Stimulated activated CD4-positive, alpha-beta T cell treated with anti-CD3 and anti-CD28 coated beads, Interleukin-4, amount 100 ng/mL, for 24 hours (primary cell): ENCODE measurements at regions not wholly inside any gene's neighbourhood (a gene's known extent, or its start where the extent isn't known, plus 50 kb on each side); places are given as distances from the start of the nearest gene placed in this dataset.

Source experiments
- DNase-seq: peaks from one replicate; pipeline ENCODE4 v3.0.0-alpha.2; 2020

DNA sequence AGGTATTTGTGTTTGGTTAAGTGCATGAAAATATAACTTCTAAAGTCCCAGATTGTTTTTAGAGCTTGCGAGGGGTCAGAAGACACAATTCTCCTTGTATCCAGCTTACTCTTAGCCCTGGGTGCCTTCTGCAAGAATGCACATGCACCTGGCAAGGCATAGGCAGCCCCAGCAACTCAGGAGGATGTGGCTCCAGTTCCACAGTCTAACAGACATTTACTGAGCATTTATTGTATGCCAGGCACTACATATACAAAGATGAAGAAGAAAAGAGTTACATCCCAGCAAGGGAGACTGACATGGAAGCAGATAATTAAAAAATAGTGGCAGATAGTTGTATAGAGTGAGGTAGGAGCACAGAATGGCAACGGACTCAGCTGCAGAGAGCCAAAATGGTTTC, 101.1 kb upstream of the FRY start:
- DNase-seq: no peak

DNA sequence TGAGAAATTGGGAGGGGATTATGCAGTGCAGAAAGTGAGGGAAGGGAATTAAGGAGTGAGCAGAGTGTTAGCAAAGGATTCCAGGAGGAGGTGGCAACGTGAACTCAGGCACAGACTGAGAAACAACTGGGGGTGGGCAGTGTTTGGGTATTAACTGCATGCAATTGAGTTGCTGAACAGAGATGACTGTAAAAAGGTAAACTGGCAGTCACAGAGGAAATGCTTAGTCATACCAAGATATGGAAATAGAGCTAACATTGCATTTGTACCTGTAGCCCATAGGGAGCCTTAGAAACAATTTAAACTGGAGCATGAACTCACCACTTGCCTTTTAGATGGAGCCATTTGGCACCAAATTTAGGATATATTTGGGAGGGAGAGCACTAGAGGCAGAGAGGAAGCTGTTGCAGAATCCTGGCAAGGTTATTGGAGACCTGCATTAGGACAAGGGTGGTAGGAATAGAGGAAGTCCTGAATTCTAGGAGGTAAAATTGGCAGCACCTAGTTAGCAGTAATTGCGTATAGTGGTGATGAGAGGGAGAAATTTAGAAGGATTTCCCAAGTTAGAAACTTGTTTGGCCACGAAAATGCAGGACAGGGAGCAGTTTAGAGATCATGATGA, 100.6 kb upstream of the FRY start:
- DNase-seq: no peak

DNA sequence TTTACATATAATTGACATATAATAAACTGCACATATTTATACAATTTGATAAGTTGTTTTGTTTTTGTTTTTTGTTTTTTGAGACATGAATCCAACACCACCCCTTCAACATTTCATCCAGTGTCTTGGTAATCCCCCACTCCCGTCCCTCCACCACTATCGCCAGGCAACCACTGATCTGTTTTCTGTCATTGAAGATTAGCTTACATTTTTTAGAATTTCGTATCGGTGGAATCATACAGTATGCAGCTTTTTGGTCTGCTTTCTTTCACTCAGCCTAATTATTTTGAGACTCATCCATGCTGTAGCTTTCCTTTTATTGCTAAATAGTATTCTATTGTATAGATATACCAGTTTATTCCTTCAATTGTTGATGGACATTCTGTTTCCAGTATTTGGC, 94.1 kb upstream of the FRY start:
- no peak for DNase-seq

DNA sequence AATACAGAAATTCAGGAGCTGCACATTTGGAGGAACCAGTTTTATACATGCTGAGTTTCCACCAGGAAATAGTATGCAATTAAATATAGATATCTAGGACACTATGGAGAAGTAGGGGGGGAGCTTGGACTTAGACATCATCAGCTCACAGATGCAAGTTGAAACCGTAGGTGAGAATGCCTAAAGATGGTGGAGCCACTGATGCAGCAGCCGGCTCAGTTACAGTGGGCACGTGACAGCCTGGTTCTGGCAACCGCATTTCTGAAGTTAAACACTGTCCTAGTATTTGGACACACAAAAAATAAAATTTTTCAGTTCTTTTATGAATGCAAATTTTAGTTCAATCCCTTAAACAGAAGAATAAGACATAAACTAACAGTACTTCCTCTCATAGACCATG, 91.5 kb upstream of the FRY start:
- DNase-seq: no peak

DNA sequence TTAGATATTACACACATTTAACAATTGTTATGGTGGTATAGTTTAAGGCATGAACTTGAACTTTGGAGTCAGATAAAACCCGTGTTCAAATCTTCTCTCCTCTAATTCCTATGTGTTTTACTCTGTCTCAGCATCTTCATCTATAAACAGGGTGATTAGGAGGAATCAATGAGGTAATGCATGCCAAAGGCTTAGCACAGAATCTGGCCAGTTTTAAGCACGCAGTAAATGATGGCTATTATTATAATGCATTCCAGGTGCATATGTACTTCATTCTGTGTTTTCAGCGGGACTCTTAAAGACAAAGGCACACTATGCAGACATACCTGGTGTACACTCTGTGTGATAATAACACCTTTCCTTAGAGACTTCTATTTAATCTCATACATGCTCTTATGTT, 88.0 kb upstream of the FRY start:
- no peak for DNase-seq

DNA sequence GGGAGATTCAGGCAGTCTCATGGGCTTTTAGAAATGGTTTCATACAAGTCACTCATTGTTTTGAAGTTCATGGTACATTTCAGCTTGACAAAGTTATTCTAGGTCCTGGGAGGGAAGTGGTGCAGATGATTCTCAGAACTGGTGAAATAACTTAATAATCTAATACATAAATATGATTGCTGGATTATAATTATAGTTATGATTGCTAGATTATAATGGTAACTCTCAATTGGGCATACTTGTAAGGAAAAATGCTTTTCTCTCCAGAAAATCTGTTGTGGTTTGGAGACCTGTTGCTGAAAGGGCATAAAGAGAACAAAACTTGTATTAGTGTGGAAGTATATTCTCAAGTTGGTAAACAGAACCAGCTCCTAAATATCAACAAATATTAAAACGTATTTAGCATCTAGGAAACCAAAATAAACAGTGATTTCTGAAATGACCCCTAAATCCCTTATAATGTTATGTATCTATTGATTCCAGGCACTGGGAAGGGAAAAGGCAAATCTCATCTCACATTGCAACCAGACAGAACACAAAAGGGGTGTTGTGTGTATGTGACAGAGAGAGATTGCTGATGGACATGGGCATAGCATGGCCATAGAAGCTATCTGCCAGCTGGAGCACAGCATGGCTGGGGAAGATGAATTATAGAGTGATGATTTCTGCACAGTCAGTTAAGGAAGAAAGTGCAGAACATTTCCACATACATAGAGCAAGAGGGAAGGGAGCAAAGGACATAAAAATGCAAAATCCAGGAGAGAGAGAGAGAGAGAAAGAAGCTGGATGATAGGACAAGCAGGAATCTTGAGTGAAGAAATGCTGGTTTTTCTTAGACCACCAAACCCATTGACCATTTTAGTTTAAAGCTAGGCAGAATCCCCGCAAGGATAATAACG, 87.1 kb upstream of the FRY start:
- DNase-seq: no peak

DNA sequence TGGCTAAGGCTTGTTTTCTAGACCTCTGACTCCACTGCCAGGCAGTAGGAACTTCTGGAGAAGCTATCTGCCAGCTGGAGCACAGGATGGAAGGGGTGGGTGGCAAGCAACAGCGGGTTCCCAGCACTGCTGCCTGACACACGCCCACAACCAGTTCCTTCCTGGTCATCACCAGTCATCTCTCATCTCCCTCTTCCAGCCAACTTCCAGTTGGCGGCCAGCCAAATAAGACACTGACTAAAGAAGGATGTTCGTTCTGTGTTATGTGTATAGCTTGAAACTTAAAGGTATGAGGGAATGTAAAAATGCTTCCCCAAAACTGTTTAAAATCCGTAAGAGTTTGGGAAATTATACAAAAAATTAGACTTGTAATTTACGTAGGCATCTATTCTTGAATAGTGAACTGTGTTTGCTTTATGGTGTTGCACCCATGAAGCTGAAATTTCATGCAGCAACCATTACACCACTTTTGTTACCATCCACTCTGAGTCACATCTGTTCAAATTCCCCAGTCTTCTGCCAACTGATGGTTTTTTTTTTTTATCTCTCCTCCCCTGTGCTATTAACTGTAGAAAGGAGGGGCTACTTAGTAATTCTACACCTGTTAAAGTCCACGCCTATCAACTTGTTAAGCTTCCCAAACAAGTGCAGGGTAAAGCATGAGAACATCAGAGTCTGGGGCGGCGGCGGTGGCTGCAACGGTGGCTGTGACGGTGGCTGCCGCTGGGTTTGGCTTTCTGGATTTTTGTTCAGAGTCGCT, 86.2 kb upstream of the FRY start:
- no peak for DNase-seq

DNA sequence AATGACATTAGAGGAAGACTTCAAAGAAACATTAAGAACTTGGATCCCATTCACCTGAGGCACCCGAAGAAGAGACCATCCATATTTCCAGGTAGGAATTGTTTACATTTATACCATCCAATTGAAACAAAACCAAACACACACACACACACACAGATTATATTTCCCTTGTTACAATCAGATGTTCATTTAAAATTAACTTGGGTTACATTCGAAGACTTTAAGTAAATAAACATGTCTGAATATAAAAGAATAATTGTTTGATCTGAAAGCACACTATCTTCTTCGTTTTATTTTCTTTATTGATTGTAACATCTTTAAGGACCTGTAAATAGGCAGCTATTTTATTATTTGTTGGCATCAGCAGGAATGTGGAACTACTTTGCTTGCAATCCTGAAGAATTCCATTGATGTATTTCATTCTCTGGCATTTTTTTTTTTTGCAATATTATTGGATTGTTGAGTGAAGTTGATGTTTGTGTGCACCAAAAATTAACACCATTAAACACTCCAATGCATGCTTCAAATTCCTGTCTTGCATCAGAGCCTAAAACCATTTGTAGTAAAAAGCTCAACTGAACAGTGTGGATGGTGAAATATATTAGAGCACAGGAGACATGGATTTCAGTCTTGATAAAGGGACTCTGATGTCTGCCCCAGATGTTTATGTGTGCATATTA, 85.3 kb upstream of the FRY start:
- DNase-seq: no peak

DNA sequence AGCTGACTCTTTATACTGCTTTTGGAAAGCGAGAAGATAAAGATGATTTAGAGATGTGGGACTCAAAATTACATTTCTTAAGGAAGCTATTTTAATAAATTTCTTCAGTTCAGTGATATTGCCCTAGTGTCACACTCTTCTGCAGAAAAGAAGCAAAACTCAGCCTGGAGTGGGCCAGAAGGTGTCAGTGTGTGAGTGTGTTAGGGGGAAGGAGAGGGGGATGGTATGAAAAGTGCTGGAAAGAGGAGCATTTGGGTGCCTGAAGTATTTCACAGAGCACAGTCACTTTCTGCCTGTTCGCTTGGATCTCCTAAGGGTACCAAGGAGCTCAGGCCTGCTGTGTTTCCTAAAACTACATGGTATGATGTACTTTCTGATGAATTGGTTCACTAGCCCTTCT, 84.5 kb upstream of the FRY start:
- DNase-seq: no peak

DNA sequence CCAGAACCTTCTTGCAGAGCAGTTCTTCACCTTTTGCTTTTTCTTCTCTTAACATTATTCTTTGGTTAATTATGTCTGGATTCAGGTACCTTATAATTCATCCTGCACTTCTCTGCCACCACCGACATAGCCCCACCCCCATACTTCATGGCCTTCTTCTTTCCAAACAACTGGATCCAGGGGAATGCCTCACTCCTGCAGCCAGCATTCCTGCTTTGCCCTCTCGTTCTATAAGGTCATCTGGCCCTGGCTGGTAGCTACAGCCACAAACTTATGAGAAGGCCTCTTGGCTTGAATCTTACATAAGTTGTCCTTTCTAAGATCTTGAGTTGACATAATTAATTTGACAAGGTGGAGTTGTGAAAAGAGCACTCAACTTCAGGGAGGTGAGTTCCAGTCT, 84.1 kb upstream of the FRY start:
- DNase-seq: no peak

DNA sequence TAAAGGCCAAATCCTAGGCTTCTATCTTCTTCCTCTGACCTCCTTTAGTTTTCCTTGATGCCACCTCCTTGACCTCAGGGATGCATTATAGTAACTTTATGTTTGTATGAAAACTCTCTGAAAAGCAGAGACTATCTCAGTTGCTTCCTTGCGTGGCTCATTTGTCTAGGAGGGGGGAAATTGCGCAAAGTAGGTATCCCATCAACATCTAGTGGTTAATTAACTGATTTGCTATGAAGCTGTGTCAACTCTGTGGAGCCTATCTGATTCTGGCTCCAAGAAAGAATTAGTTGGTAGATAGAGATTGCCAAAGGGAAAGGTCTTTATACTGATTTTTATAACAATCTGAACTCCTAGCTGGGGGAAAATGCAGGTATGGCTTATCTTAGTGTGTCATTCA, 82.1 kb upstream of the FRY start:
- DNase-seq: no peak

DNA sequence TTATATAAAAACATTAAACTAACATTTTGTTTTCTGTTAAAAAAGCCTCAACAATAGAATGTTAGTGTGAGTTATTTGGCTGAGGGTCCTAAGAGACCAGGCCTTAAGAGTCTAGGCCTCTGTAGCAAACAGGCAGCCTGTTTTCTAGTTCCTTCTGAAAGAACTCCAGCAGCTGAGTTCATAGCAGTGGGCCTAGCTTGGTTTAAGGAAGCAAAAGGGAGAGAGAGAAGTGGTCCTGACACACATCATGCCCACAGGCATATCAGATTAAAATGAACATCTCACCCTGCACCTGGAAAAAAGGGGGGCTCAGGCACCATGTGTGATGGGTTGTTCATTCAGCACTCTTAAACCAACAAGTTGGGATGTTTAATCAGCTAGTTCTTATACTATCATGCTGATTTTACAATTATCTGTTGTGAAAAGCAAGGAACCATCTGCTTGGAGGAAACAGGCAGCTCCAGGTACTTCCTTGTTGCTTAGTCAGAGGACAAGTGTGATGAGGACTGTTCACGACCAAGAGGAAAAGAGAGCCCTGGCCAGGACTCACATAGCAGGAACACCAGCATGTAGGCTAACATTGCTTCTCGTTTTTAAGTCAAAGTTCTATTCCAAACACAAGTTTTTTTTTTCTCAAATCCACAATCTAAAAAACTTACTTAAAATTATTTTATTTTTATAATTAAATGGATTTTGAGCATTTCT, 81.3 kb upstream of the FRY start:
- no peak for DNase-seq

DNA sequence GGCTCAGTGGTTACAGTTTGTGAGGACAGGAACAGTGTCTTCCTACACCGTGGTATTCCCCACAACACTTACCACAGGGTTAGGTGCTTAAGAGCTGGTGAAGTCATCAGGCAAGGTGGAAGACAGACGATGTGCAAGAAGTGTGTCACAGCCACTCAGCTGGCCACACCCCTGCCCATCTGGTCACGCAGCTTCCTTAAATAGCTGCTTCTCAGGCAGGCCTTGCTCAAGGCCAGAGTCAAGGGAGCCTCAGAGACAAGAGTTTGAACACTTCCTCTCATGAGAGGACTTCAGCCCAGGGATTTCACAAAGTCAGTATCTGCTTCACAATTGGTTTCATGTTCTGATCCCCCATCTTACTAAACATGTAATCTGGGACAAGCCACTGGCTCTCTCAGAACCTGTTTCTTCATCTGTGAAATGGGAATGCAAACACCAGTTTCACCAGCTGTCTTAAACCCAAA, 80.3 kb upstream of the FRY start:
- no peak for DNase-seq

DNA sequence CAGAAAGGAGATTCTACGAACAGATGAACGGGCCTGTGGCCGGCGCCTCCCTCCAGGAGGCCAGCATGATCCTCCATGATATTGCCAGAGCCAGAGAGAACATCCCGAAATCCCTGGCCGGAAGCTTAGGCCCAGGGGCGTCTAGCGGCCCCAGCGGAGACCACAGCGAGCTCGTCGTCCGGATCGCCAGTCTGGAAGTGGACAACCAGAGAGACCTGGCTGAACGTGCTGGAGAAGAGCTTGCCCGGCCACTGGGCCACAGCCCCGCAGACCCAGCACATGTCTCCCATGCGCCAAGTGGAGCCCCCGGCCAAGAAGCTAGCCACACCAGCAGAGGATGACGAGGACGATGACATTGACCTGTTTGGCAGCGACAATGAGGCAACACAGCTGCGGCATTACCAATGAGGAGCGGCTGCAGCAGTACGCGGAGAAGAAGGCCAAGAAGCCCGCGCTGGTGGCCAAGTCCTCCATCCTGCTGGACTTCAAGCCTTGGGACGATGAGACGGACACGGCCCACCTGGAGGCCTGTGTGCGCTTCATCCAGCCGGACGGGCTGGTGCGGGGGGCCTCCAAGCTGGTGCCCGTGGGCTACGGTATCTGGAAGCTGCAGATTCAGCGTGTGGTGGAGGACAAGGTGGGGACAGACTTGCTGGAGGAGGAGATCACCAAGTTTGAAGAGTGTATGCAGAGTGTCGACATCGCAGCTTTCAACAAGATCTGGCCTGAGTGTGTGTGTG, 78.8 kb upstream of the FRY start:
- no peak for DNase-seq

DNA sequence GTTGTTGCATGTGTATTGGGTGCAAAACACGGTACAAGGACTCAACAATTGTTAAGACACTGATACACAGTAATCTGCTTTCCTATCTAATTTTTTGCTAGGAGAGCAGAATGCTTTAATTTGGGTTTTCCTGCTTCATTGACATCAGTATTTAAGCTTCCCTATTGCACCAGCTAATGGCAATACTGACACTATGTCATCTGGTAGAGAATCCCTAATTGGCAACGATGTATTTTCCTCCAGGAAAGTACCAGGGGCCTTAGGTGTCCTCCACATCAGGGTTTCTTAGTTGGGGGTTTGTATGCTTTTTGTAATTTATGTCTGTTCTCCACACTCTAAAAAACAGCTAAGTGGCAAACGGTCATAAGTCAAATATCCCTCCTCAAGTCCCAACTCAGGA, 76.5 kb upstream of the FRY start:
- no peak for DNase-seq

DNA sequence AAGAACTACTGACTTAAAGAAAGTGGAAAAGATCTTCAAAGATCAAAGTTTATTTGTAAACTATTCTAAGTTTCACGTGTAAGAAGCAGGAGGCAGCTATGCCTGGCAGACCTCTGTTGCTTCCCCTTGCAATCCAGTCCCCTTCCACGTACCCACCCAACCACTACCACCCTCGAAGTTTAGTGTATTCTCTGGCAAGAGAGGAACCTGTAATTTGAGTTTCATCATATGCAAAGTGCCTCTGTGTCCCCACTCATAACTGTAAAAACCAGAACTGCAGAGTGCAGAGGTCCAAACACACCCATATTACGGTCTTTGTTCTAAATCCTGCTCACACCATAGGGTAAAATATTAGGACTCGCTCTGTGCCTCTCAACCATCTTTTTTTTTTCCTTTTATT, 75.8 kb upstream of the FRY start:
- DNase-seq: no peak

DNA sequence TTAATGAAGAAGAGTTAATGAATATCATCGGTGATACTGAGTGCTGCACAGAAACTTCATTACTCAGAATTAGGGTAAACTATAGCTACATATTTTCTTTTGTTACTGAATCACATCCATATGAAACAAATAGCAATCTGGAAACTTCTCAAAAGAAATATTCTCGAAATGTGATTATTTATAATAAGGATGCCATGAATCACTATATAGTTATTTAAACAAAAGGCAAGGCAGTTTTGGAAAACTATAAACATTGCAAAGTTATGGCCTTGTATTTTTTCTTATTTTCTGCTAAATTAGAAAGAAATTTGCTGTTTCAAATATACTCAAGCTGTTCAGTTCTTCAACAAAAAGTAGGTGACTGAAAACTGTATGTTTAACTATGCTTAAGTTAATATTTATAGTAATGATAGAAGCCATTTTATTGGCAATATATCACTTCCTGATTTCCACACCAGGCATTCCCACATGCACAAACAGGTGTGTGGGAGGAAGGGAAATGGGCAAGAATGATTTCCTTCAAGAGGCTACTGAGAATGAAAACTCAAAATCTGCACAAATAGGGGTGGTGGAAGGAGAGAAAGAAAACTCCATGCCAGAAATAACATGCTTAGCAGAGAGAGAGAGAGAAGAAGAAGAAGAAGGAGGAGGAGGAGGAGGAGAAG, 74.5 kb upstream of the FRY start:
- DNase-seq: no peak

DNA sequence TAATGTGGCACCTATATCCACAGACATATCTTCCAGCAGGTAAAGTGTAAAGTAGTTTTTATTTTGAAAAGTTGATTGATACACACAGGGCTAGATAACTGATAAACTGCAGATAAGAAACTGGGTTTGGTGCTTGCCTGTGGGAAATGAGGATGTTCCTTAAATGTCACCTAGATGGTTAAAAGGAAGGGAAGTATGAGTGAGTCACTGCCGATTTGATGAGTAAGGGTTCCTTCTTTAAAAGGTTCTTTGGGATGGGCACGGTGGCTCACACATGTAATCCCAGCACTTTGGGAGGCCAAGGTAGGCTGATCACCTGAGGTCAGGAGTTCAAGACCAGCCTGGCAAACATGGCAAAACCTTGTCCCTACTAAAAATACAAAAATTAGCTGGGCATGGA, 73.8 kb upstream of the FRY start:
- DNase-seq: no peak

DNA sequence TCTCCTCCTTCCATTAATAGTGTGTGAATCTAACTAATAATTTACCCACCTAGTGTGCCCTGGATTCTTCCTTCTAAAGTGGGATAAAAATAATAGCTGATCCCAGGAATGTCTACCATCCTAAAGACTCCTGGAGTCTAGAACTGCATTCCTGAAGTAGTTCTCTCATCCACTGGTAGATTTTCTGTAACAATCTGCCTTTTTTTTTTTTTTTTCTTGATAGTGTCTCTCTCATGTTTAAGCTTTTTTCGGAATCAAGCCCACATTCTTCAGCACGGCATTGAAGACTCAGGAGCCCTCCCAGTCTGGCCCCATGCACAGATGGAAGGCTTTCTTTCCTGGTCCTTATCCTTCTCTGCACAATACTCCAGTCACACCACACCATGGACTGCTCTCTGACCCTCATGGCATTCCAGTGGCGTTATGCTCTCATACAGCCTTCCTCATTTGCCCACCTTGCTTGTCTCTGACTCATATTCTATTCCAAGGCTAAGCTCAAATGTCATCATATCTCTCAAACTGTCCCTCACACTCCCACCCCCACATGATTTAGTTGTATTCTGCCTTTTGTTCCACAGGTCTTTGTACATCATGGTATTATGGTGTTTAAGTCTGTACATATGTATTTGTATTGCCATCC, 68.7 kb upstream of the FRY start:
- no peak for DNase-seq

DNA sequence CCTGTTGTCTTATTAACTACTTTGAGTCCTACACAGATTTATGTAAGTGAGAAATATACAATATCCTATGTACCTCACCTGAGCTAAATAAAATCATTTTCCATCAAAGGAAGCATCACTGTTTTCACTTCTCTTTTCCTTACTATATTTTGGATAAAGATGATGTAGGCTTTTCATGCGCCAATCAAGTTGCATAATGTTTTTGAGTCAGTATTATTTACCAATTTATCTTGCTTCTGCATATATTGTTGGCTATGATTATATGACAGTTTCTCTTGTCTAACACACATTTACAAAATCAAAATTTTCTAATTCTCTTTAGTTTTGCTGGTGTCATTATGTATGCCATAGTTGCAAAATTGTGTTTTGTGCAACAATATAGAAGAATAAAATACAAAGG, 67.9 kb upstream of the FRY start:
- DNase-seq: no peak

DNA sequence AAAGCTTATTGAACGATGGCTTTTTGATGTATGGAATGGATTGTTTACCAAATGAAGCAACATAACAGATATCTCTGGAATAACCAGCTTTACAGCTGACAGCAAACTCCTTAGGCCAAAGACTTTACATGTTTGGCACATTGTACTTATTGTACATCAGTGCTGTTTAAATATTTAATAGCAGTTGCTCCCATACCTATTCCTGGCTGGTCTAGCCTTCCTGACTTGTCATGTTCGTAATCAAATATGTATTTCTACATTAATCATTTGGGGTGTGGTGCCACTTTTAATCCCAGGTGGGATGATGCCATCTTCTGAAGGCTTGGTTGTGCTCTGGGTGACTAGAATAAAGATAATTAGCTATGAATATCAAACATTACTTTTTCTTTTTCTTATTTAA, 67.4 kb upstream of the FRY start:
- no peak for DNase-seq
